Hematopoietic multipotent progenitor cell treated with erythropoietin and hydrocortisone succinate and interleukin-3 and kit ligand, for 15 days (in vitro differentiated cells): ENCODE measurements at regions not wholly inside any gene's neighbourhood (a gene's known extent, or its start where the extent isn't known, plus 50 kb on each side); places are given as distances from the start of the nearest gene placed in this dataset.

Experiments used
- DNase-seq: peaks from one replicate; pipeline ENCODE4 v3.0.0-alpha.2; 2015; ENCODE audit warnings: low spot score

DNA sequence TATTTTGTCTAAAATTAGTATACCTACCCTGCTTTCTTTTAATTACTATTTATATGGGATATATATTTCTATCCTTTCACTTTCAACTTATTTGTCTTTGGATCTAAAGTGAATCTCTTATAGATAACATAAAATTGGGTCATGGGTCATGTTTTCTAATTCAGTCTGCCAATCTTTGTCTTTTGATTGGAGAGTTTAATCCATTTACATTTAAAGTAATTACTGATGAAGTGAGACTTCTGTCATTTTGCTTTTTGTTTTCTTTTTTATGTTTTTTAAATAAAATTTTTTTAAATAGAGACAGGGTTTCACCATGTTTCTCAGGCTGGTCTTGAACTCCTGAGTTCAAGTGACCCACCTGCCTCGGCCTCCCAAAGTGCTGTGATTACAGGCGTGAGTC is 50.5 kb upstream of the PRDM1 start:
- no peak for DNase-seq

DNA sequence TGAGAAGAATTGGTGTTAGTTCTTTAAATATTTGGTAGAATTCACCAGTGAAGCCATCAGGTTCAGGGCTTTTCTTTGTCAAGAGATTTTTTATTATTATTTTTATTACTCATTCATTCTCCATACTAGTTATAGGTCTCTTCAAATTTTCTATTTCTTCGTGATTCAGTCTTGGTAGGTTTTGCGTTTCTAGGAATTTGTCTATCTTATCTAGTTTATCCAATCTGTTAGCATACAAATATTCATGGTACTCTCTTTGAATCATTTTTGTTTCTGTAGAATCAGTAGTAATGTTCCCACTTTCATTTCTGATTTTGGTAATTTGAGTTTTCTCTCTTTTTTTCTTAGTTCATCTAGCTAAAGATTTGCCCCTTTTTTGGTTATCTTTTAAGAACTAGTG is 52.3 kb upstream of the PRDM1 start:
- no peak for DNase-seq

DNA sequence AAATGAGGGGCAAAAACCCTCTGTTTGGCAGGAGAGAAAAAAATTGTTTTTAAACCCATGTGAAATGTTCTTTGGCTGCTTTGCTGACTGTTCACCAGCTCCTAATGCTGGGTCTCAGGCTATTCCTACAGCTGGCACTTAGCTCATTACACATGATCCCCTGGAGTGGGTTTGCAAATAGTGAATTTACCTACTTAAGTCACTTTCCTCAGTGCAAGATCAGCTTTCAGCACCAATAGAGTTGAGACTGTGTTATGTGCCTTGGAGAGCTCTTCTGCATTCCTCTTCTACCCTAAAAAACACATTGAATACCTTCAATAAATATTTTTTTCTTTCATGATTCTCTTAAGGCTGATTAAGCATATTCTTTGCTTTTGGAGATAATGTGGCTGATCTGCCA is 58.4 kb upstream of the PRDM1 start:
- DNase-seq: no peak

DNA sequence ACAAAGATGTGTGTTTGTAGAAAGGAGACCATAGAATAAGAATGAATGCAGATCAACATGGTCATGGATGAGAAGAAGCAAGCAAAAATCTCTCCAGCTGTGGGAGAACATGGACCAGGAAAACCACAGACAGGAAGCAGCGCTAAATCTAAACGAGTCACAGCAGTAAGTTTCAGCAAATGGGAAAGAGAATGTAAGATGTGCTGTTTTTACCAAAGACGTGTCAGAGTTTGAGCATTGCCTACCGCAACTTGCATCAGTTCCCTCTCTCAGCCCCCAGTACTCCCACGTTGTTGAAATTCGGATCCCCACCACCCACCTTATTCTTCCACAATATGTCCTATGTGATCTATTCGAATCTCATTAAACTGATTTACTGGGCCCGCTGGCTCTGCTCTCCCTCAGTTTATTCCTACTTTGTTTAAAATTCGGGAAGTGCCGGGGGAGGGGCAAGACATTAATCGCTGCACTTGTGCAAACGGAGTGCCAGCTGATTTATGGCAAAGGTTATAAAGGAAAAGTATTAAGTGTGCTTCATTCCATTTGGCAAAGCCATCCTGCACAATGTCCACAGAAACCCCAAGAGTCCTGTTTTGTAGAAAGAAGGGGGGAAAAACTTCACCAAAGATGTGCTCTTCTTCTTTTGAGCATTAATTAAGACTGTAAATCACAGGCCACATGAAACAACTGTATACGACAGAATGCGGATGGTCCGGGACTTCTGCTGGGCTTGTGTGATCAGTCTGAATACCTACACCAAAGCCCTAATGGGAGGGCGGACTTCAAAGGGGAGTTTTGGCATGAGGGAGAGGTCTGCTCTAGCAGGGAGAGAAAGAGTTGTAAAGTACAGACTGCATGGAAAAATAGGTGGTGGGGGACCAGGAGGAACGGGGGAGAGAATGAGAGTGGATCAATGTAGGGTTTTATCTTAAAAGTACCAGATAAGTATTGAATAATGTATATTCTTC is 59.1 kb upstream of the PRDM1 start:
- no peak for DNase-seq

DNA sequence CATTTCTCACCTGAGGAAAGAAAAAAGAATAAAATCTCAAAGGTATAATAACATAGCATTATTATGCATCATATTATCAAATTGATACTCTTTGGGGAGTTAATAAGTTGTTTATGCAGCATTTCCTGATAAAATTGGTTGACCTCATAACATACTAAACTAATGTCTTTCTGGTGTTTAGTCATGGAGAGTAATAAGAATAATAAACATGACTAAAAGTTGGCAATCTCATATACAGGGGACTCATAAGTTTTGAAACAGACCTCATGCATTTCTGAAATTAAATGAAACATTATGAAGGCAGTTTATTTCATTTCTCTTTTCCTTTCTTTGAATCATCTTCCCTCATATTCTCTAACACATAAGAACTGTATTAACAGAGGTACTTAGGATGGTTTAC is 60.5 kb upstream of the PRDM1 start:
- DNase-seq: no peak

DNA sequence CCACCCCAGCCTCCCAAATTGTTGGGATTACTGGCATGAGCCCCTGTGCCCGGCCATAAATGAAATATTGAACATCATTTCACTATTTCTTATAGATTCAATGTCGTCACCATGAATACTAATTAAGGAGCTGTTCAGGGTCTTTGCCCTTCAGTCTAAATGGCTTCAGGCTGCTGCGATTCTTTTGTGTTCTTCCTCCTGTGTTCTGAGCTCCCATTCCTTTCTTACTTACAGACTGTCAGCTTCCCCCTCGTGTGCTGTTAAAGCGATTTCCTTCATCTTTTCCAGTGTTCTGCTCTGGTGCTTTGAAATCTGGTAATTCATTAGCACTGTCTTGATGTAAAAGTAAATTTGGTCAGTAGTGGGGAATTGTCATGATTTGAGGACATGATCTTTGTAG is 63.3 kb upstream of the PRDM1 start:
- no peak for DNase-seq

DNA sequence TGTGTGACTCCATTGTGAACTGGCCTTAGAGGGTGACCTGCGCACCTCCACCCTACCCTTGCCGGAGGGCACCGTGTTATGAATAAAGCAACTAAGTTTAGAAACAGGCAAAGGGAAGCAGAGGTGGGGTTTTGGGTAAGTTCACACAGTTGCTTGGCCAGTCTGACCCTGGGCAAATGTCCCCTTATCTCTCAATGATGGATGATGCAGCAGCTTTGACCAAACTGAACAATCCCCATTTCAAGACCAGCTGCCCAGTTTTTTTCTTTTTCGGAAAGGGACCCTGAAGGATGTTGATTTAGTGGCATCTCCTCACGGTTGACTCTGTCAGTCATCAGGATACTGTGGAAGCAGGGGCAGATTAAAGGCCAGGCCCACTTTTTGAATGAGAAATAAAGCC is 68.7 kb upstream of the PRDM1 start:
- DNase-seq: no peak

DNA sequence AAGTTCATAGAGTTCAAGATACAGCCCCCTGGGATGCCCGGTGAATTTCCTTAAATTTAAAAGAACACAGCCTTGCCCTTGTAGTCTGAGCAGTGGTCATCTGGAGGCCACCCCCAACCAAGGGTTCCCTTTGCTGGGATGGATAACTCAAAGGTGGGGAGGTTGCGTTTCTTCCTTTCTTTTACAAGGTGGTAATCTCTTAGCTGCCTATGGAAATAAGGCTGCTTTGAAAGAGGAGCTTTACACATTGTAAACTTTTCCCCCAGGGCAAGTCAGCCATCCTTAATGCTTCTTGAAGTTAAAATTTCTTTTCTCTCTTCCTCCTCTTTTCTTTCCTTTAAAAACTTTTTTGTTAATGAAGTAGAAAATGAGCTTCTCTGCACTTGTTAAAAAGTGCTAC is 71.2 kb upstream of the PRDM1 start:
- no peak for DNase-seq

DNA sequence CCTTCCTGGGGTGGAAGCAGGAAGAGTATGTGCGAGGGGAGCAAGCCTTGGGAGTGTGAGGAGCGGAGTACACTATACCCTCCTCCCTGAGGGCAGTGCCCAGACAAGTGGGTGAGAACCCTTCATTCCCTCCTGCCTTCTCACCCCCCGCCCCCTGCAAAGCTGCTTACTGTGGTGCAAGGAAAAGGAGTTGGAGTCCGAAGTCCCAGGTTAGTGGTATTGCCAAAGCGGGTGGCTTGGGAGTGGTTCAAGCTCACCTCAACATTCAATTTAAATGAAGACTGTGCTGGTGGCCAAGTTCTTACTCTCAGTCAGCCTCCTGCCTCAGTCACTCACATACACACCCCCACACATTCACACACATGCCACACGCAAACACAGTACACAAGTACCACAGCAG is 74.7 kb upstream of the PRDM1 start:
- DNase-seq: no peak

DNA sequence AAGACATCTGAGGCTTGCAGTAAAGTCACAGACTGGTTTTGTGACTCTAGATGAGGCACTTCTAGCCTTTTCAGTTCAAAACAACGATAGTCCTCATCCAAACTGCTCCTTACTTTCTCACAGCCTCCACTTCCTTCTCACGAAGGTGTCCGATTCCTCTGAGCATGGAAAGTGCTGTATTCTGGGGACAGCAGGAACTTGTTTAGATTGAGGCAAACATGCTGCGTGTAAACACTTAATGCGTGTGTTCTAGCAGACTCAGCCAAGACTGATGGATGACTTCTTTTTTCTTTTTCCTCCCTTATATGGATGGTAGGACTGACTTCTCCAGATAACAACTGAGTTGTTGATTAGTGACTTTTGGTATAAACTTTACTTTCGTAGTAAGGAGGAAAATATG is 80.2 kb upstream of the PRDM1 start:
- DNase-seq: no peak

DNA sequence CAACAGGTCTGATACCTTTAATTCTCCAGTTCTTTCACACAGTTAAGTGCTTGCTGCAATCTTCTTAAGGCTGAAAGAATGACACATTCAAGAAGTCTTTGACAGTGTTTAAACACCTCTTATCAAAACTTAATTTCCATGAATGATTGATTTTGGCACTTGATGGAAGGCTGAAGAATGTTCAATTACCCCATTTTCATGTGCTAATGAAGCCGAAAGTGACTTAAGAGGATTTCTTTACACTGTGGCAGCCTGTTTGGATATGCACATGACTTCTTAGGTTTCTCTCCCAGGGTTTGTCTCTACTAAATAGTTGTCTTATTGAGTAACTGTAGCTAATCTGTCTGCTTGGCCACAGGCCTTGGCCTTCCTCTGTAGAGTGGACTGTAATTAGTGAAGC is 81.1 kb upstream of the PRDM1 start:
- no peak for DNase-seq

DNA sequence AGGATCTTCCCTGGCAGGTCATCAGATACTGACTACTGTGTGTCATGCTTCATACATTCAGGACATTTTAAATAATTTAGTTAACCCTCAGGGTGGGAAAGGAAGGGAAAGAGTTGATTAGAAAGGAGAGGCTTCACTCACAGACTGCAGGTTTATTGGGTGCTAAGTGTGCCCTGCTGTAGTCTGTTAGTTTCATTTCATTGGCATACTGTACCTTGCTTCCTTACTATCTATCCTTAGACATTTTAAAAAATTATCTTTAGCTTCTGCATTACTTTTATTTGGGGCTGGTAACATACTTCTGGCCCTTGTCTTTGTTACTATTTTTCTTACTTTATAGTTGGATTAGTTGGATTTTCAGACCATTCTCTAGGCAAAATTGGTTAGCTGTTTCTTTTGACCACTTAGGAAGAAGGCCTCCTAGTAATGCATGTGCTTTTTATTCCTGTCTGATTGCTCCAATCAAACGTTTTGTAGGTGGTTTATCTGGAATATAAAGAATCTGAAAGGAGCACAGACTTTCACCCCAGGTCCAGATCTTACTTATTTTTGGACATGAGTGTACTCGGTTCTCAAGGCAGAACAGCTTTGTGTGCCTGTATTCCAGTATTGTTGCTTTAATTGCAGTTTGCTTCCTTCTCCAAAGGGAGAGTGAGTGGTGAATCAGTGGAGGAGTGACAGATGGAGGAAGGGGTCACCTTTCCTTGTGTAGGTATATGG is 82.7 kb upstream of the PRDM1 start:
- DNase-seq: no peak

DNA sequence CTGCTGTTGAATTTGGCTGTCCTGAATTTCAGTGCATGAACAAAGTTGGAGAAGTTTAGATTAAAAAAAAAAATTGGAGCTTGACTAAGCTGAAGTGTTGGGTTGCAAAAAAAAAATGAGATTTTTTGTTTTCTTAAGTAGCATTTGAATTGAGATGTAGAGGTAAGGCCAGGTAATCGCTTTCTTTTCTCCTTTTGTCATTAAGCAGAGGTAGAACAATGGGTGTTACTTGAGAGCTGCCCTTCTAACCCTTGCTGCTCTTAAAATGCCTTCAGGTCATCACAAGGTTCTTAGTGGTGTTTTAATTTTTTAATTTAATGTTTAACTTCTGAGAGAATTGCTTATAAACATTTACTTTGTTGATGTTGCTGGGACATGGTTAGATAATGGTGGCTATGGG is 84.1 kb upstream of the PRDM1 start:
- DNase-seq: no peak

DNA sequence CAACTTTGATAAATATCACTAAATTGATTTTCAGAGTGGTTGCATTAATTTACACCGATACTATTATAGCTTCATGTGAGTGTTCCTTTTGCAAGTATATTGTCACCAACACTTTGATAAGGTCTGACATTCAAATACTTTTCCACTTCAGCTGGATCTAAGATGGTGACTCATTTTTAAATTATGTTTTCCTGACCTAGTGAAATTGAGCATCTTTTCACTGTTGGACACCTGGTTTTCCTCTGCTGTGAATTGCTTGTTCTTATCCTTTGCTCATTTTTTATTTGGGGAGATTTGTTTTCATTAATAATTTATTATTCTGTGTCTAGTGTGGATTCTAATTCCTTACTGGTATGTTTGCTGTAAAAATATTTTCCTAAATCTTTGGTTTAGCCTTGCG is 85.2 kb upstream of the PRDM1 start:
- DNase-seq: no peak

DNA sequence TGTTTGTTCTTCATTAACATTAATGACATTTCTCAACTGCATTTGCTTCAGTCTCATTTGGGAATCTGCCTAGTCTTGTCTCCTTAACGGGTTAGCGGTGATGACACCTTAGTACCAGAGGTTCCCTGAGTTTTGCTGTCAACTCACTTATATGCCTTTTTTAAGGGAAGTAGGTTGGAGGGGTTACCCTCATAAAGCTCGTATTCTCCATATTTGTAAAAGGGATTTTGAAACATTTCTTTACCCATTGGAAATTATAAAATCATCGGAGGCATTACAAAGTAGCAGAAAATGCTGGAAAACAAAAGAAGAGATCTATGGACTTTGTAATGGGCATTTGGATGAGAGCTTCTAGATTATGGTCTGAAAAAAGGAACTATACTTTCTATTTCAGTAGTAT is 88.7 kb upstream of the PRDM1 start:
- no peak for DNase-seq

DNA sequence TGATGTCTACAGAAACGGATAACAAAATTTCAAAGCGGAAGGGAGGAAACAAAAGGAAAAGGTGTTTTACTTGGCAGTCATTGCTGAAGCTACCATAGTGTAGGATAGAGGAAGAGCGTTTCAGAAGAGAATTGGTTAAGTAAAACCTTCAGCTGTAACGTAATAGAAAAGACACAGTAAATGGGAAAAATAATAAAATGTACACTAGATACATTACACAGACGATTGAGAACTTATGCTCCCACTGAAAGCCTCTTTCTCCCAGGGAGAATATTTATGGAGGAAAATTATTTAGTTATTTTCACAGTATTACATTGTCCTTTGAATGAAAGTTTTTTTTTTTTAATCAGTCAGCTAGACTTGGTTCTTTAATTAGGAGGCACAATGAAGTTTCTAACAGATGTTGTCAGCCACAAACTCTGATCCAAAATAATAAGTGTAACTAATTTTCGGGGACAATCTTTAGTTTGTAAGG is 90.7 kb upstream of the PRDM1 start:
- no peak for DNase-seq

DNA sequence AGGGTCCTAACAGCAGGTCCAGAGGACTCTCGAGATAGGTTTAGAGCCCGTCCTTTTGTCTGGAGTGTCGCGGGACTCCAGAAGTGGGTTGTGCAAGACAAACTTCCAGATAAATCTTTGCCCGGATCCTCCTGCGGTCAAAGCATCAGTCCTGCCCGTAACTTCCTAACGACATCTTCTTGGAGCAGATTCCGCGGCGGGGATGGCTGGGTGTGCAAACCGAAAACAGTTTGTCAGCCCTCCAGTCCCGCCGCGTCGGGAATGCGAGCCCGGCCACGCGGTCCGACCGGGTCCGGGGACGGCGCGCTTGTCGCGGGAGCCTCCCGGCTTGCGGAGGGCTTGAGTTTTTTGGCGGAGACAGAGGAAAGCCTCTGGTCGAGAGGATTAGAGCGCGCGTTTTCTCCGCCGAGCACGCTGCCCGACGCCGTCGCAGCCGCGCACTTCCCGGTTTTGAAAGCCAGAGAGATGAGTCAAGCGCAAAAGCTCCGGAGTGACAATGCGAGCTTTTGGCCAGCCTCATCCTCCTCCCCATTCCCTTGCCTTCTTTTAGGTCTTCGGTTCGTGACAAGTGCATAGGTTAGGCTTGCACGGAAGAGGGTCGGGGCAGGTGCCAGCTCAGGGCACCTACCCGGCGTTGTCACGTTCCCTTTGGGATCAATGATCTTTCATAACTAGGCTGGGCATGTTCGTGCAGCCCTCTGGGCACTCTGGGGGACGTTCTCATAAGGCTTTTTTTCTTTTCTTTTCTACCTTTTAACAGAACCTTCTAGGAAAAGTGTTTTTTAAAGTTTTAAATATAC is 91.3 kb upstream of the PRDM1 start:
- no peak for DNase-seq

DNA sequence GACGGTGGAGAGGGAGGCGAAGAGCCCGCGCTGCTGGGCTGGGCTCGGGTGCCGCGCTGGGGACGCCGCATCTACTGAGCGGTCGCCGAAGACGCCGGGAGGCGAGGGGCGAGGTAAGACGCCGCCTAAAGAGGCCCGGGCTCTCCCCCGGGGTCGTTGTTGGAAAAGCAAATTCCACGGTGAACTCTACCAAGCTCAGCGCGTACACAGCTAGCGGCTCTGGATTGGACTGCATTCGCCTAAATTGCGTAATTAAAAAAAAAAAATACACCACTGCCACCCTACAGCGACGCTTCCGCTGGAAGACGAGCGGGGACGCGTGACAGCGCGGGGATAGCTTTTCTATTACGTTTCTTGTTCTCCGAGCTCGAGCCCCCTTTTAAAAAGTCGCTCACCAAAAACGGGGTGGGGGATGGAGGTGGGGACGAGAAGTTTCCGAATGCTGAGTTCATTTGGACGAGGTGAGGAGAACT is 92.0 kb upstream of the PRDM1 start:
- no peak for DNase-seq

DNA sequence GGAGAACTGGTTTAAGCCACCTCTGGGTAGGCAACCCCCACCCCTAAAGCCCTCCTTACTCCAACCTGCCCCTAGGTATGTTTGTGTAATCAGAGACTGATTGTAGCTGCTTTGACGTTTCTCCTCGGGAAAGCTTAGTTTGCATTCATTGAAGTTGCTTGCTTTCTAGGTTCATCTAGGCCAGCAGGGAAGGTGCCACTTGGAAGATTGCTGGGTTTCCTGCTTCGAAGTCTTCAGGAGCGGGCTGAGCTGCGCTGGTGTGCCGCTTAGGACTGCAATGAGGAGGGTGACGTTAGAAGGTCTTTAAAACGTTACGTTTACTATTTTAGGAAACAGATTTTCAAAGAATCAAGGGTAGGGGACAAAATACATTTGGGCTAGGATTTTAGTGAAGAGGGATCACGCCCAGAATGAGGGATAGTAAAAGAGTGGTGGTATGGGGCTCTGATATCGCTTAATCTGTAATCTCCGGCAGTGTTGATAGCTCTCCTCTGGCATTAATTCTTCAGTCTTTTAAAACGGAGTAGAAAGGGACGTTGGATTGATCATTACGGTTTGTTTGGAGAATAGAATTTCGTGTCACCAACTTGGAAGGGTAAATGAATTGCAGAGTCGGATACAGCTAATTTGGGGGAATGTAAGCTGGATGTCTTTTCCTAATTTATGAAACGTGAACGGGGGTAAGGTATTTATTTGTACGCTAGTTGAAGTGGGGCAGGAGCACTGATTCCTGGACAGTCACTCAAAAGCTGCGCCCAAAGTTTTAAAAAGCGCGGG is 92.6 kb upstream of the PRDM1 start:
- DNase-seq: no peak

DNA sequence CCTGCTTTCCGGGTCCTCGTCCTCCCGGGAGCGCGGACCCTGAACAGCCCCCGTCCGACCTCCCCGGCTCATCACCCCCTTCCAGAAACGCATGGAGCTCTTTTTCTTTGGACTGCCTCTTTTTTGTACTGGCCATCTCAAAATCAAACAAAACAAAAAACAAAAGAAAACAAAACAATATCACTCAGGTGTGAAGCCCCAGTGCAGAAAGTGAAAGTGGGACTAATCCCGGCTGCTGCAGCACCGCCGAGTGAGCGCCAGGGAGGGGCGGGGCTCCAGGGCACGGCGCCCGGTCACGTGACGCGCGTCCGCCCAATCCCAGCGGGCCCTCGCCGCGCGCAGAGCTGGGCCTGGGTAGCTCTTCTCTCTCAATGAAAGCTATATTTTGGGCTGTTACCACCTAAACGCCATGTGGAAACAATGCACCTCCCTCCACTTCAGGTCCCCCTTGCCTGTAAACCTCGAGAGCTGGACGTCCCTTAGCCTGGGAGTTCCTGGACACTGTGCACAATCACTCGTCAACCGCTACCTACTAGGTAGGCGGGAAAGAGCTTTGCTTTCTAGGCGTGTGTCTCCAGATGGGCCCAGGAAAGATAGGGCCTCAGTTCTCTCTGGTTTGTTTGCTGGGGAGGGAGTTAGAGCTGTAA is 93.7 kb upstream of the PRDM1 start:
- peak; percentile 82 for DNase-seq
